Erythroblast (primary cell): ENCODE measurements at regions not wholly inside any gene's neighbourhood (a gene's known extent, or its start where the extent isn't known, plus 50 kb on each side); places are given as distances from the start of the nearest gene placed in this dataset.
"Not testable (repeated sequence)": the region's sequence is repeated elsewhere in the genome, so short reads cannot be mapped to it uniquely, and the experiment has no call there.

Experiments
- DNase-seq, 2 experiments: peaks; one replicate each; lab custom pipeline; 2025; lab: John Stamatoyannopoulos, UW
- GATA1 ChIP-seq: IDR thresholded peaks from 2 replicates; pipeline ENCODE4 v1.6.1; 2011; ENCODE audit warnings: low read depth, mild to moderate bottlenecking, control low read depth, low read length, moderate library complexity
- POLR2A ChIP-seq: IDR thresholded peaks from 2 replicates; pipeline ENCODE4 v1.6.1; 2011; ENCODE audit warnings: mild to moderate bottlenecking, low read length

DNA sequence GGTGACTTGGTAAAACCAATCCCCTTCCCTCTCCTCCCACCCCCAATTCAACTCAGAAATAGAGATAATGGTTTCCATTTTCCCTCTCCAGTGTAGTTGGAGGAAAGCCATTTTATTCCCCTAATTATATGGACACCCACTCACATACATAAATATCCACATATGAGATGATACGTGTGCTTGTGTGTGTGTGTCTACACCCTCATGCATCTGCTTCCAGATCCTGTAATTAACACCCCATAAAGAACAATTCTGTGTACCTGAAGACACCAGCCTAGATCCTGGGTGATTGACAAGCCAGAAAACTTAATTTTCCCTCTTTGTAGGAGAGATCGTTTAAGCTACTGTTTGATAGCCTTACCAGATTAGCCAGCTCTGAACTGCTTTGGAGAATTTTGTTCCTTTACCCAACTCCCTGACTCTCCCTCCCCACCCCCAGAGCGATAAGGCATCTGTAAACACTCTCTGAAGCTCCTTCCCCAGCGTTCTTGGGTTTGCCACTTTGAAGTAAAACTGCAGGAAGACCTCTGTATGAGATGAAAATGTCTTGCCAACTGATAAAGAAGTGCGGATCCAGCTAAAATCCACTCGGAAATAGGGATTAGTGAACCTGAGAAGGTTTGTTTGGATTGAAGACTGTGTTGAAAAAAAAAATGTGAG, 175.7 kb downstream of the RGS9 start:
- TF ChIP-seq GATA1 (no peak), POLR2A (no peak)
- DNase-seq, result no peak

GRCh38 chr17:65311261-65311660, 174.1 kb downstream of the RGS9 start:
- TF ChIP-seq GATA1 (no peak), POLR2A (no peak)
- DNase-seq, result no peak

DNA sequence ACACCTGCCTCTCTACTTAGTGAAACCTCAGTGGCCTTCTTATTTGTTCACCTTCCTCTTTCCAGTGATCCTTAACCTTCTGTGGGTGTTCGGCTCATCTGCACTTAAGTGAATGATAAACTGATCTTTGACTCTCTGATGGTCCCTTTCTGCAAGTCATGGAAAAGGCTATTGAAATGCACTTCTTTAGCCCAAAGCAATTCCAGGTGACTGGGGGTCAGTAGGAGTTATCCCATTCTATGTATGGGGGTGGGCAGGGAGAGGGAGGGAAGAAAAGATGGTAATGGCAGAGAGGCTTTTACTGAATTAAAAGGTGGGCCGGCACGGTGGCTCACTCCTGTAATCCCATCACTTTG, 170.8 kb downstream of the RGS9 start:
- DNase-seq, result no peak
- TF ChIP-seq POLR2A, result no peak
- no peak for TF ChIP-seq GATA1

GRCh38 chr17:65307081-65307960, 170.2 kb downstream of the RGS9 start:
- DNase-seq, result no peak
- TF ChIP-seq POLR2A (no peak), GATA1 (no peak)

DNA sequence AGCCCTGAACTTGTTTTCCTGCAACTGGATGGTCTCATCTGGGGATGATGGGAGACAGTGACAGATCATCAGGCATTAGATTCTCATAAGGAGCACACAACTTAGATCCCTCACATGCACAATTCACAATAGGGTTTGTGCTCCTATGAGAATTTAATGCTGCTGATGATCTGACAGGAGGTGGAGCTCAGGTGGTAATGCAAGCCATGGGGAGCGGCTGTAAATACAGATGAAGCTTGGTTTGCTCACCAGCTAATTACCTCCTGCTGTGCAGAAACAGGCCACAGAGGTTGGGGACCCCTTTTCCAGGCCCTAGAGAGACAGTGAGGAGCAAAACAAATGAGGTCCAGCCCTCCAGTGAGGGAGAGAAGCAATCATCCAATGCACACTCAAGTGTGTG, 168.6 kb downstream of the RGS9 start:
- DNase-seq, result no peak
- TF ChIP-seq POLR2A, result no peak
- no peak for TF ChIP-seq GATA1

GRCh38 chr17:65305116-65305515, 167.9 kb downstream of the RGS9 start:
- no peak for DNase-seq
- no peak for TF ChIP-seq POLR2A
- no peak for TF ChIP-seq GATA1

- not testable (repeated sequence) for DNase-seq
Measured at GRCh38 chr17:65301882-65302281, 164.7 kb downstream of the RGS9 start.

DNA sequence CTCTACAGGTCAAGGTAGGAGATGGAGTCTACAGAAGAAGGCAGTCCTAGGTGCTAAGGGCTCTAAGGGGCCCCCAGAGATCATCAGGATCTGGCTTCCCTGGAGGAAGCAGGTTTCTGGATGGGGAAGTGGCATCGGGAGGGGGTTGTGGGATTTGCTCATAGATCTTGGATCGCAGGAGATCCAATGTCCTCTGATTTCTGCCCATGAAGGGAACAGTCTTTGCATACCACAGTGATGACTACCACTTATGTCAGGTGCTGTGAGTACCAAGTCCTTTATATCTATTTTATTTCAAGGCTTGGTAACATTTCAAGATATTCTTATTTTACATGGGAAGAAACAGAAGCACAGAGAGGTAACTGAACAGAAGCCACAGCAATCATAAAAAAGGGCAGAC, 164.0 kb downstream of the RGS9 start:
- DNase-seq, result no peak
- no peak for TF ChIP-seq POLR2A
- TF ChIP-seq GATA1, result no peak

DNA sequence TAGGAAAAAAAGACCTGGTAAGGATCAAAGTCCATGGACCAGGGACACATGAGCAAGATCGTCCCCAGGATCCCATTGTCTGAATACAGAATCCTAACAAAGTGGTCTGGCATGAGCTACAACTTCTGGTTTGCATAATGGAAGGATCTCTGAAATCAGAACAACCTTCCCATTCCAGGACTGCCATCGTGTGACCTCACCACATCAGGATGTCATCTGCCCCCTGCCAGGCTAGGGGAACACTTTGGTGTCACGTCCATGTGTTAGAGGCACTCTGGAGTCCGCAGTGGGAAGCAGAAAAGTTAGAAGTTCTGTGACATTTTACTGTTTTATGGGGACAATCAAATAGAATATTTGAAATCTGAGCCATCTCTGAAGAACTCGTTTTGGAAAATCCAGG, 160.7 kb downstream of the RGS9 start:
- DNase-seq, result no peak
- TF ChIP-seq GATA1, result no peak
- TF ChIP-seq POLR2A, result no peak

DNA sequence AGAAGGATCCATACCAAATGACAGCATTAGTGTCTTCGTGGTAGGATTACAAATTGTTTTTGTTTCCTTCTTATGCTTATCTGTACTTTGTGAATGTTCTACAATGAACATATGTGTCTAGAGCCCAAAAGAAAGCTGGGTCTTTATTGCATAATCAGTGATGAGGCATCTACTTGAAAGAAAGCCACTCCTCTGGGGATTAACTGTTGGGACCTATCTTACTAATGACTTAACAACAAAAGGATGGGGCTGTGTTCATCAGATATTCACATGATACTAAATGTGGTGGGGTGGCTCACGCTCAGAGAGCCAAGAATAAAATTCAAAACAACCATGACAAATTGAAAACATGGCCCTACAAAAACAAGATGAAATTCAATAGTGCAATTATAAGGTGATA, 160.2 kb downstream of the RGS9 start:
- no peak for DNase-seq
- TF ChIP-seq POLR2A, result no peak
- TF ChIP-seq GATA1, result no peak

- peak; percentile 43 to 62 for DNase-seq
Measured at GRCh38 chr17:65294181-65294719, 157.1 kb downstream of the RGS9 start.

DNA sequence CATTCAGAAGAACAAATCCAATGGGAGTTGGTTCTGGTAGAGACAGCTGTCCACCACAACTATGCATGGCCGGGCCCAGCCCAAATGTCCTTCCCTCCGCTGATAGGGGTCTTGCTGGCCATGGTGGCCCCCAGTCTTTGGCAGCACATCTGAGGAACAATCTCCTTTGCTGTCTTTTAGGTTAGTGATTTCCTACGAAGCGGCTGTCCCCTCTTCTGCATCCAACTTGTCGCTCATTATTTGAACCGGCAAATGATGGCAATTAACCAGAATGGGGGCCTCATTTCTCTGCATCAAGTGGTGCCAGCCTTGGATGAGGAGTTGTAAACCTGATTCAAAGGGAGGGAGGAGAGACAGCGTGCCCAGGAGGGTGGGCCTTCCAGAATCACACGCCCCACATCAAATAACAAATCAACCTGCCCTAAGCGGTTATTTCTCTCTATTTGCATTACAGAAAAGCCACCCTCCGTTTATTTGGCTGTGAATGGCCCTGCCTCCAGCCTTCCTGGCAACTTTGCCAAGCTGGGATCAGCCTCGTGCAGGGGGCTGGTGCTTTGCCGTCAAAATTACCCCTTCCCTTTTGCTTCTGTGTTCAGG, 156.5 kb downstream of the RGS9 start:
- TF ChIP-seq GATA1 (no peak), POLR2A (no peak)
- DNase-seq, result no peak

More at GRCh38 chr17:65294181-65294719, 157.1 kb downstream of the RGS9 start:
- TF ChIP-seq GATA1, result no peak
- TF ChIP-seq POLR2A, result no peak

DNA sequence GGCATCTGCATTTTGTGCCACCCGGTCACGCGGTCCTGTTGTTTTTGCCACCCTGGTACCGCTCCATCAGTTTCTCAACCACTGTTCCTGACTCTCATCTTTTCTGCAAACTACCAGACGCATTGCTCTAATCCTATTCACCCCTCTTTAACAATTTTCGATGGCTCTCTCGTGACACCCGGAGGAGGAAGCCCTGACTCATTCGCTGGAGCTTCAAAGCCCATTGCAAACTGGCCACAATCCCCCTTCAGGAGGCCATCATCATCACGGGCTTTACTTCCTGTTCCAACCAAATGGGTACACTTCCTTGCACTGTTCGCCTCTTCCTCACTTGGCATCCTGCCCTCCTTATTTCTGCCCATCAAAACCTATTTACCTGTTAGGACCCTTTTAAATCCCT, 155.3 kb downstream of the RGS9 start:
- TF ChIP-seq POLR2A (no peak), GATA1 (no peak)
- no peak for DNase-seq

GRCh38 chr17:65291301-65291700, 154.1 kb downstream of the RGS9 start:
- DNase-seq, result not testable (repeated sequence)
